B cell (primary cell): ENCODE measurements at regions not wholly inside any gene's neighbourhood (a gene's known extent, or its start where the extent isn't known, plus 50 kb on each side); places are given as distances from the start of the nearest gene placed in this dataset.

Source experiments
- CTCF ChIP-seq: fragments of 200-600 bp; IDR thresholded peaks from one replicate; pipeline ENCODE4 v1.8.0; 2022; ENCODE audit warnings: antibody characterized with exemption, mild to moderate bottlenecking
- EZH2 ChIP-seq: IDR thresholded peaks from 2 replicates; pipeline ENCODE4 v1.6.1; 2012; ENCODE audit warnings: borderline replicate concordance, low read depth, mild to moderate bottlenecking, moderate library complexity, low read length; ENCODE audit not compliant: insufficient read depth, poor library complexity, severe bottlenecking

DNA sequence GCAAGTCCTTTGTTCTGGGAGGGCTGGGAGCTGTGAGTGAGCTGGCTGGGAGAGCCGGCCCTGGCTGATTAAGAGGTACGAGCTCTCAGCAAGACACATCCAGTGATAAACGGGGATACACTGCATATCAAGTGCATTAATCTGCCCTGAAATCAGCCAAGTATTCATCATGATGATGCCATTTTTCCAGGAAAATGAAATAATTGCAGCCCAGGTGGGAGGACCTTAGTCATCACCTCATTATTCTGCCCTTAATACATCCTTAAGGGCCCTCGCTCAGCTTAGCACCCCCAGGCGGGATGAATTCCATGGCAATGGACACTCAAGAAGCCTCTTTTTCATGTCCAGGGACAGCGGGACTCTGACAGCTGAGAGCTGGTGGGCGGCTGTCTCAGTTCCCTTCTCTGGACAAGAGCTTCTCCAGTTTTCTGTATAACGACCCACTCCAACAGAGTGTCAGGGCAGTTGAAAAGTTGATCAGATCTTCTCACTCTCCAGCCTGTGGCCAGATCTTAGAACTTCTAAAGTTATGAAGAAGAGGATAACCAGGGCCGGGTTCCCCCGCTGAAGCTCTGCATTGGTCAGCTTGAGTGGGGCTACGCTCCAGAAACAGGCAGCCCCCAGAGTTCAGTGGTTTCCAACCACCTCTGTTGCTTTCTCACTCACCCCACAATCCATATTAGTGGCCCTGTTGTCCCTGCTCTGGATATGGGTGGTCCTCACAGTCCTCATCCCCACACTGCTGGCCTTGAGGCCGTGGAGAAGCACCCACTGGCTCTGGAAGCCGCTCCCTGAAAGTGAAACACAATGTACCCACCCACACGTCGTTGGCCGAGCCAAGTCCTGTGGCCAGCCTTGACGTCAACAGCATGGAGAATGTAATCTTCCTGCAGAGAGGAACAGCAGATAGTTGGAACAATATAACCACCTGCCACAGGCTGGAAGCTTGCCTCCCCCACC is 306.2 kb upstream of the DIO3 start:
- no peak for TF ChIP-seq CTCF
- TF ChIP-seq EZH2 = no peak
